CD14-positive monocyte (primary cell): ENCODE measurements at regions not wholly inside any gene's neighbourhood (a gene's known extent, or its start where the extent isn't known, plus 50 kb on each side); places are given as distances from the start of the nearest gene placed in this dataset.

Experiments
- DNase-seq, 3 donors: peaks; one replicate each; pipeline ENCODE4 v3.0.0-alpha.2; 2011 to 2022
- H2AFZ ChIP-seq: 2 replicates; pipeline ENCODE4 v1.6.0; 2012; ENCODE audit warnings: mild to moderate bottlenecking, low read depth, low read length, inconsistent platforms; ENCODE audit not compliant: insufficient read depth, poor library complexity, severe bottlenecking
- H3K27ac ChIP-seq, 2 donors: 1 replicate in 1 of 2; 2 replicates in 1 of 2; pipeline ENCODE4 v1.5.1; 2012 to 2013; ENCODE audit warnings: low read length in 2 of 2, control low read depth in 1 of 2, inconsistent platforms in 1 of 2, low read depth in 1 of 2, mild to moderate bottlenecking in 1 of 2
- H3K27me3 ChIP-seq, 2 donors: one replicate each; pipeline versions ENCODE4 v1.6.0 to v1.6.1; 2011 to 2013; ENCODE audit warnings: low read length in 2 of 2; ENCODE audit not compliant: control insufficient read depth in 2 of 2, insufficient read depth in 2 of 2
- H3K36me3 ChIP-seq, 2 donors: replicated peaks in 1 of 2; 1 replicate in 1 of 2; 2 replicates in 1 of 2; pipeline versions ENCODE4 v1.5.1 to v1.6.1; 2012 to 2013; ENCODE audit warnings: low read length in 2 of 2, control low read depth in 1 of 2, inconsistent platforms in 1 of 2, mild to moderate bottlenecking in 1 of 2; ENCODE audit not compliant: insufficient read depth in 2 of 2, control insufficient read depth in 1 of 2
- H3K4me1 ChIP-seq, 2 donors: 1 replicate in 1 of 2; 2 replicates in 1 of 2; pipeline versions ENCODE4 v1.5.1 to v1.6.1; 2012 to 2013; ENCODE audit warnings: low read length in 2 of 2, control low read depth in 1 of 2, inconsistent platforms in 1 of 2, mild to moderate bottlenecking in 1 of 2, moderate library complexity in 1 of 2; ENCODE audit not compliant: insufficient read depth in 2 of 2, control insufficient read depth in 1 of 2
- H3K4me2 ChIP-seq: replicated peaks from 2 replicates; pipeline ENCODE3; 2012; ENCODE audit warnings: low read length, moderate library complexity, mild to moderate bottlenecking; ENCODE audit not compliant: poor library complexity, severe bottlenecking; ENCODE audit errors: extremely low read depth
- H3K4me3 ChIP-seq, 3 experiments: fragments of 200-600 bp in 1 of 3; sonication (generic) in 1 of 3; replicated peaks in 1 of 3; 1 replicate in 2 of 3; 2 replicates in 1 of 3; pipeline ENCODE4 v1.5.1; 2011 to 2013; ENCODE audit warnings: low read length in 3 of 3, mild to moderate bottlenecking in 3 of 3, control low read depth in 2 of 3, low read depth in 2 of 3, inconsistent platforms in 1 of 3, moderate library complexity in 1 of 3
- H3K79me2 ChIP-seq: 2 replicates; pipeline ENCODE4 v1.6.0; 2012; ENCODE audit warnings: mild to moderate bottlenecking, control low read depth, inconsistent platforms, low read length, moderate library complexity; ENCODE audit not compliant: insufficient read depth
- H3K9ac ChIP-seq: 2 replicates; pipeline ENCODE4 v1.6.0; 2017; ENCODE audit warnings: low read length, mild to moderate bottlenecking; ENCODE audit not compliant: insufficient read depth, poor library complexity, severe bottlenecking
- H3K9me3 ChIP-seq, 2 donors: replicated peaks in 1 of 2; 1 replicate in 1 of 2; 2 replicates in 1 of 2; pipeline versions ENCODE4 v1.5.1 to v1.6.1; 2012 to 2013; ENCODE audit warnings: low read length in 2 of 2, control low read depth in 1 of 2; ENCODE audit not compliant: control insufficient read depth in 1 of 2, insufficient read depth in 1 of 2
- H4K20me1 ChIP-seq: 2 replicates; pipeline ENCODE4 v1.6.0; 2012; ENCODE audit warnings: mild to moderate bottlenecking, low read length, control low read depth, moderate library complexity; ENCODE audit not compliant: insufficient read depth
- H3K27ac Mint-ChIP-seq, 7 donors: one replicate each; pipeline ENCODE4 v1.8.0; 2020; ENCODE audit warnings: mild to moderate bottlenecking in 7 of 7, mixed read lengths in 7 of 7, moderate library complexity in 6 of 7, inconsistent platforms in 2 of 7
- H3K27me3 Mint-ChIP-seq, 3 donors: one replicate each; pipeline ENCODE4 v1.8.0; 2021 to 2022; ENCODE audit warnings: low read depth in 3 of 3, mild to moderate bottlenecking in 3 of 3, mixed read lengths in 3 of 3, moderate library complexity in 3 of 3, inconsistent platforms in 1 of 3
- H3K36me3 Mint-ChIP-seq, 2 donors: one replicate each; pipeline ENCODE4 v1.8.0; 2020; ENCODE audit warnings: mixed read lengths in 2 of 2, inconsistent platforms in 1 of 2, mild to moderate bottlenecking in 1 of 2
- H3K4me1 Mint-ChIP-seq: one replicate; pipeline ENCODE4 v1.8.0; 2020; ENCODE audit warnings: mild to moderate bottlenecking, mixed read lengths
- H3K4me3 Mint-ChIP-seq, 2 donors: one replicate each; pipeline ENCODE4 v1.8.0; 2020; ENCODE audit warnings: mild to moderate bottlenecking in 2 of 2, mixed read lengths in 2 of 2, moderate library complexity in 1 of 2
- H3K9me3 Mint-ChIP-seq, 7 donors: one replicate each; pipeline ENCODE4 v1.8.0; 2020 to 2022; ENCODE audit warnings: mixed read lengths in 7 of 7, mild to moderate bottlenecking in 6 of 7, moderate library complexity in 6 of 7, inconsistent platforms in 2 of 7
- CTCF ChIP-seq: fragments of 200-600 bp; IDR thresholded peaks from one replicate; pipeline ENCODE4 v1.8.0; 2022; ENCODE audit warnings: antibody characterized with exemption, mild to moderate bottlenecking
- WGBS: methylation state at CpG from one replicate; pipeline ENCODE4 v1.1.5; 2013; ENCODE audit warnings: missing lambda C conversion rate; ENCODE audit not compliant: insufficient coverage; 5-methylcytosine and 5-hydroxymethylcytosine counted together
- intact Hi-C, 2 donors: fragments of 100-400 bp; cut with micrococcal nuclease; formaldehyde crosslinking; loops; one replicate each; pipeline versions ENCODE4 v1.15.0 to v1.15.1; 2023

DNA sequence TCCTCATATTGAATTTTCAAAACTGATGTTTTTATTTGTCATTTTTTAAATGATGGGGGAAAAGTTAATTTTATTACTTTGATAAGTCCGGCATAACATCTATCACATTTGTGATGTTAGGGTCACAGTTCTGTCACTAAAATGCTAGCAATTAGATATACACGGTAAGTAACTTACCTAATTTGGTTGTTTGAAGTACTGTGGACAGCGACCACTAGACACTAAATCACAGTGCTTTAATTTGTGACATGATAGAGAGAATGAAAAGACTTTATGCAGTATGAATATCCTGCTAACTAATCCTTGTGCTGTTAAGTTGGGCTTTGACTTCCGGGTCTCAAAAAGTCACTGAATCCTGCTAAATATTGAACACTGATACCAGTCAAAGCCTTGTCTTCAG is 857.3 kb upstream of the KCND2 start:
- H3K27me3 Mint-ChIP-seq, result no peaks in the 10 kb centered on the region
- intact Hi-C loops, result no loop called here
- Histone ChIP-seq H3K4me1 (no peaks in the 10 kb centered on the region), H3K27me3 (no peaks in the 10 kb centered on the region), H2AFZ (no peak overlapping the region), H3K79me2 (no peaks in the 10 kb centered on the region), H4K20me1 (no peaks in the 10 kb centered on the region), H3K4me3 (no peak overlapping the region), H3K27ac (no peak overlapping the region), H3K4me2 (no peak overlapping the region), H3K9me3 (peaks cover 6 to 20% of the 10 kb centered on the region in 2 donors), H3K9ac (no peak overlapping the region), H3K36me3 (no peaks in the 10 kb centered on the region)
- no CpG with 5 or more reads among the region's 4 CpGs for WGBS
- no peak overlapping the region for H3K4me3 Mint-ChIP-seq
- no peak overlapping the region for H3K27ac Mint-ChIP-seq
- H3K36me3 Mint-ChIP-seq, result no peaks in the 10 kb centered on the region
- H3K4me1 Mint-ChIP-seq, result no peaks in the 10 kb centered on the region
- no peak for TF ChIP-seq CTCF
- no peak for DNase-seq
- peaks cover 1 to 19% (median 4%) of the 10 kb centered on the region in 7 donors for H3K9me3 Mint-ChIP-seq

DNA sequence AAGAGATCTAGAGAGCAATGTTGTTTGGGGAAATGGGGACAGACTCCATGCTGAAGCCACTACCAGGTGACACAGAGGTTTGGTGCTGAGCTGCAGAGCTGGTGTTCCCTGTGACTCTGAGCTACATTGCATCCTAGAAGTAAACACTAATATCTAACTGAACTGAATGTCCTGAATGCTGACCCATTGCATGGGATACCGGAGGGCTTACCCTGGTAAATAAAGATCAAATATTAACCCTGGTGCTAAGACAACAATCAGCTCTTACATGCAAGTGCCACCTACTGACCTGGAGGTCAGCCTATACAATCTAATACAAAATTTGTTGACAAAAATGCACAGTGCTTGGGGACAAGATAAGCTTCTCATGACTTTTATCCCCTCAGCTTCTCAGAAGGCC is 851.3 kb upstream of the KCND2 start:
- WGBS, result 92% methylated on average over 1 of the region's 1 CpG
- no peaks in the 10 kb centered on the region for H4K20me1 ChIP-seq
- no peak overlapping the region for H3K4me2 ChIP-seq
- TF ChIP-seq CTCF, result no peak
- peaks cover 3 to 9% of the 10 kb centered on the region in 2 donors for H3K9me3 ChIP-seq
- H3K27ac Mint-ChIP-seq, result no peak overlapping the region
- no peak overlapping the region for H3K4me3 ChIP-seq
- DNase-seq, result no peak
- intact Hi-C loops, result no loop called here
- H3K27ac ChIP-seq, result no peak overlapping the region
- no peaks in the 10 kb centered on the region for H3K4me1 ChIP-seq
- no peaks in the 10 kb centered on the region for H3K79me2 ChIP-seq
- H3K4me1 Mint-ChIP-seq, result no peaks in the 10 kb centered on the region
- no peaks in the 10 kb centered on the region for H3K27me3 ChIP-seq
- no peaks in the 10 kb centered on the region for H3K36me3 Mint-ChIP-seq
- H3K9ac ChIP-seq, result no peak overlapping the region
- no peaks in the 10 kb centered on the region for H3K36me3 ChIP-seq
- H3K27me3 Mint-ChIP-seq, result no peaks in the 10 kb centered on the region
- no peak overlapping the region for H2AFZ ChIP-seq
- H3K4me3 Mint-ChIP-seq, result no peak overlapping the region
- H3K9me3 Mint-ChIP-seq, result peaks cover 0 to 5% (median 0%) of the 10 kb centered on the region in 7 donors
